Sigmoid colon (tissue), 4 donors: ENCODE measurements at regions not wholly inside any gene's neighbourhood (a gene's known extent, or its start where the extent isn't known, plus 50 kb on each side); places are given as distances from the start of the nearest gene placed in this dataset.

Experiments
- CTCF ChIP-seq, 4 experiments: fragments of 450-650 bp in 3 of 4; fragments of 200-600 bp in 1 of 4; IDR thresholded peaks; one replicate each; pipeline ENCODE4 v1.5.1; 2016 to 2019; ENCODE audit warnings: antibody characterized with exemption in 4 of 4, mild to moderate bottlenecking in 3 of 4, moderate library complexity in 2 of 4
- EP300 ChIP-seq, 4 donors: sonication (generic); formaldehyde crosslinking; IDR thresholded peaks; one replicate each; pipeline ENCODE4 v1.6.1; 2017; ENCODE audit warnings: antibody characterized with exemption in 4 of 4
- POLR2A ChIP-seq, 2 donors: fragments of 450-650 bp; IDR thresholded peaks; one replicate each; pipeline ENCODE4 v1.6.1; 2016; ENCODE audit warnings: antibody characterized with exemption in 2 of 2, mild to moderate bottlenecking in 2 of 2, moderate library complexity in 2 of 2
- POLR2AphosphoS5 ChIP-seq, 4 donors: sonication (generic); formaldehyde crosslinking; IDR thresholded peaks; one replicate each; pipeline ENCODE4 v1.6.1; 2017; ENCODE audit warnings: antibody characterized with exemption in 4 of 4

- TF ChIP-seq POLR2A (IDR thresholded peaks at IDR 0.05) (no peak), CTCF (IDR thresholded peaks at IDR 0.05) (no peak), POLR2AphosphoS5 (IDR thresholded peaks at IDR 0.05) (no peak), EP300 (IDR thresholded peaks at IDR 0.05) (no peak)
These were observed 134.0 kb upstream of the HCRTR2 start for GRCh38 chr6:55040102-55040848.
